Caco-2 (cell line): ENCODE measurements at regions not wholly inside any gene's neighbourhood (a gene's known extent, or its start where the extent isn't known, plus 50 kb on each side); places are given as distances from the start of the nearest gene placed in this dataset.
"Not testable (repeated sequence)": the region's sequence is repeated elsewhere in the genome, so short reads cannot be mapped to it uniquely, and the experiment has no call there.

Experiments used
- BruUV-seq: library from RNA; stranded (reverse); fragments of 400-500 nt; replicated peaks from 2 replicates; lab custom pipeline; 2021; lab: Mats Ljungman, UMichigan
- CTCF ChIA-PET: fragments of 300-600 bp; sonication (Branson Sonifier 250); formaldehyde crosslinking; loops from one replicate; lab custom pipeline; 2022; ENCODE audit warnings: antibody characterized with exemption; lab: Charles Lee
- POLR2A ChIA-PET: fragments of 300-600 bp; sonication (Branson Sonifier 250); formaldehyde crosslinking; loops from one replicate; lab custom pipeline; 2022; ENCODE audit warnings: antibody characterized with exemption; lab: Charles Lee
- DNase-seq, 2 experiments: peaks; one replicate each; pipeline versions ENCODE4 v3.0.0 to v3.0.0-alpha.2; 2020 to 2022
- H3K27me3 ChIP-seq: replicated peaks from 2 replicates; pipeline ENCODE4 v1.6.0; 2011; ENCODE audit warnings: low read length; ENCODE audit not compliant: control insufficient read depth, insufficient read depth
- H3K36me3 ChIP-seq: 2 replicates; pipeline ENCODE4 v1.5.1; 2011; ENCODE audit warnings: low read length; ENCODE audit not compliant: control insufficient read depth, insufficient read depth
- H3K4me1 ChIP-seq: fragments of 250-450 bp; sonication (Bioruptor Pico); 2 replicates; pipeline ENCODE4 v1.5.1; 2020; ENCODE audit warnings: mild to moderate bottlenecking
- H3K4me3 ChIP-seq: 2 replicates; pipeline ENCODE4 v1.5.1; 2011; ENCODE audit warnings: low read depth, mild to moderate bottlenecking, control low read depth, low read length
- H3K9me3 ChIP-seq: fragments of 250-450 bp; sonication (Bioruptor Pico); 2 replicates; pipeline ENCODE4 v1.5.1; 2020; ENCODE audit warnings: mild to moderate bottlenecking, moderate library complexity
- H3K27ac Mint-ChIP-seq: one replicate; pipeline ENCODE4 v1.8.0; 2022; ENCODE audit warnings: mixed read lengths; ENCODE audit not compliant: unreplicated experiment
- H3K27me3 Mint-ChIP-seq: one replicate; pipeline ENCODE4 v1.8.0; 2022; ENCODE audit warnings: mixed read lengths; ENCODE audit not compliant: insufficient read depth, unreplicated experiment
- H3K36me3 Mint-ChIP-seq: one replicate; pipeline ENCODE4 v1.8.0; 2022; ENCODE audit warnings: mild to moderate bottlenecking, mixed read lengths; ENCODE audit not compliant: insufficient read depth, unreplicated experiment
- H3K4me1 Mint-ChIP-seq: one replicate; pipeline ENCODE4 v1.8.0; 2022; ENCODE audit warnings: low read depth, mixed read lengths; ENCODE audit not compliant: unreplicated experiment
- H3K4me3 Mint-ChIP-seq: one replicate; pipeline ENCODE4 v1.8.0; 2022; ENCODE audit warnings: mild to moderate bottlenecking, moderate library complexity, mixed read lengths; ENCODE audit not compliant: unreplicated experiment
- H3K9me3 Mint-ChIP-seq: one replicate; pipeline ENCODE4 v1.8.0; 2022; ENCODE audit warnings: mixed read lengths; ENCODE audit not compliant: unreplicated experiment
- intact Hi-C: fragments of 100-400 bp; cut with micrococcal nuclease; formaldehyde crosslinking; loops from one replicate; pipeline ENCODE4 v1.10.0; 2022; ENCODE audit not compliant: unreplicated experiment
- TF ChIP-seq, protein P1 (sequence below), 2 experiments: fragments of 200-600 bp in 1 of 2; IDR thresholded peaks; 1 replicate in 1 of 2; 2 replicates in 1 of 2; pipeline versions ENCODE4 v1.5.1 to v1.8.0; 2011 to 2022; ENCODE audit warnings: antibody characterized with exemption in 1 of 2, control low read depth in 1 of 2, inconsistent platforms in 1 of 2, low read depth in 1 of 2, low read length in 1 of 2, mild to moderate bottlenecking in 1 of 2, moderate library complexity in 1 of 2; ENCODE audit not compliant: insufficient read depth in 1 of 2, severe bottlenecking in 1 of 2, unreplicated experiment in 1 of 2

DNA sequence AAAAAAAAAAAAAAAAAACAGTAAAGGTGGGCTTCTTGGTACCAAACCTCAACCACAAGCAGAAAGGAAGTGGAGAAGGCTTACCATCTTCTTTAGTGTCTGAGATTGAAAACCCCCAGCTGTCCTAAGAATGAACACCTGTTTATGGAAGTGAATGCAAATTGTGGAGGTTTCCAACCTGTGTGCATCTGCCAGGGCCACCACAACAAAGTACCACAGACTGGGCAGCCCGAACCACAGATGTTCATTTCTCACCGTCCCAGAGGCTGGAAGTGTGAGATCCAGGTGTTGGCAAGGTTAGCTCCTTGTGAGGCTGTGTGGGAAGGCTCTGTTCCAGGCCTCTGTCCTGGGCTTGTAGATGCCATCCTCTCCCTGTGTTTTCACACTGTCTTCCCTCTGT, 348.7 kb downstream of the SETD4 start:
- Mint-ChIP-seq H3K27me3 (peaks cover 4% of the 10 kb centered on the region), H3K4me1 (no peaks in the 10 kb centered on the region), H3K9me3 (no peaks in the 10 kb centered on the region), H3K4me3 (no peak overlapping the region), H3K36me3 (no peaks in the 10 kb centered on the region), H3K27ac (no peak overlapping the region)
- no peaks in the 10 kb centered on the region for H3K36me3 ChIP-seq
- BruUV-seq: no TSS peak
- no peak for DNase-seq
- CTCF ChIA-PET: no interaction called here
- H3K4me3 ChIP-seq: no peak overlapping the region
- no peaks in the 10 kb centered on the region for H3K9me3 ChIP-seq
- no peaks in the 10 kb centered on the region for H3K27me3 ChIP-seq
- intact Hi-C loops: no loop called here
- POLR2A ChIA-PET: no interaction called here
- H3K4me1 ChIP-seq: no peaks in the 10 kb centered on the region
- TF ChIP-seq, protein P1, sequence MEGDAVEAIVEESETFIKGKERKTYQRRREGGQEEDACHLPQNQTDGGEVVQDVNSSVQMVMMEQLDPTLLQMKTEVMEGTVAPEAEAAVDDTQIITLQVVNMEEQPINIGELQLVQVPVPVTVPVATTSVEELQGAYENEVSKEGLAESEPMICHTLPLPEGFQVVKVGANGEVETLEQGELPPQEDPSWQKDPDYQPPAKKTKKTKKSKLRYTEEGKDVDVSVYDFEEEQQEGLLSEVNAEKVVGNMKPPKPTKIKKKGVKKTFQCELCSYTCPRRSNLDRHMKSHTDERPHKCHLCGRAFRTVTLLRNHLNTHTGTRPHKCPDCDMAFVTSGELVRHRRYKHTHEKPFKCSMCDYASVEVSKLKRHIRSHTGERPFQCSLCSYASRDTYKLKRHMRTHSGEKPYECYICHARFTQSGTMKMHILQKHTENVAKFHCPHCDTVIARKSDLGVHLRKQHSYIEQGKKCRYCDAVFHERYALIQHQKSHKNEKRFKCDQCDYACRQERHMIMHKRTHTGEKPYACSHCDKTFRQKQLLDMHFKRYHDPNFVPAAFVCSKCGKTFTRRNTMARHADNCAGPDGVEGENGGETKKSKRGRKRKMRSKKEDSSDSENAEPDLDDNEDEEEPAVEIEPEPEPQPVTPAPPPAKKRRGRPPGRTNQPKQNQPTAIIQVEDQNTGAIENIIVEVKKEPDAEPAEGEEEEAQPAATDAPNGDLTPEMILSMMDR (IDR thresholded peaks at IDR 0.05; ENCODE audit: insufficient read depth in 1 of 2, low read depth in 1 of 2, low read length in 1 of 2, severe bottlenecking in 1 of 2, unreplicated experiment in 1 of 2): no peak

DNA sequence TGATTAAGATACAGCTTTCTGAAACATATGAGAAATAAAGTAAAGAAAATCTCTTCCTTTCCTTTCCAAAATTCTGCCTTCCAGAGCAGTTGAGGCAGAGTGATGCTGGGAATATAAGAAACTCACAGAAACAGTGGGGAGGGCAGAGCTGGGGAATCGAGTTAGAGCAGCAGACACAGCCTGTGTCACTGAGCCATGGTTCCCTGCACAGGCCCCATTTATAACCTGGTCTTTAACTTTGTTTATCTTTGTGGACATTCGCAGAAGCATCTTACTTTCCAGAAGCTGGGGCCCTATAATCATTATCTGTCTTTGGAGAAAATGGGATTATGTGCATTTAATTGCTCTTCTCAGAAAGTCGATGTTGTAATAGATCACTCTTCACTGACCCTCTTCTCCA, 349.1 kb downstream of the SETD4 start:
- Histone ChIP-seq H3K36me3 (no peaks in the 10 kb centered on the region), H3K27me3 (no peaks in the 10 kb centered on the region), H3K4me1 (no peaks in the 10 kb centered on the region), H3K9me3 (no peaks in the 10 kb centered on the region), H3K4me3 (no peak overlapping the region)
- CTCF ChIA-PET: no interaction called here
- Mint-ChIP-seq H3K4me1 (no peaks in the 10 kb centered on the region), H3K4me3 (no peak overlapping the region), H3K9me3 (no peaks in the 10 kb centered on the region), H3K36me3 (no peaks in the 10 kb centered on the region), H3K27me3 (peaks cover 6% of the 10 kb centered on the region), H3K27ac (no peak overlapping the region)
- BruUV-seq: no TSS peak
- TF ChIP-seq, protein P1 (IDR thresholded peaks at IDR 0.05; ENCODE audit: insufficient read depth in 1 of 2, low read depth in 1 of 2, low read length in 1 of 2, severe bottlenecking in 1 of 2, unreplicated experiment in 1 of 2): no peak
- intact Hi-C loops: no loop called here
- DNase-seq: no peak
- POLR2A ChIA-PET: no interaction called here

DNA sequence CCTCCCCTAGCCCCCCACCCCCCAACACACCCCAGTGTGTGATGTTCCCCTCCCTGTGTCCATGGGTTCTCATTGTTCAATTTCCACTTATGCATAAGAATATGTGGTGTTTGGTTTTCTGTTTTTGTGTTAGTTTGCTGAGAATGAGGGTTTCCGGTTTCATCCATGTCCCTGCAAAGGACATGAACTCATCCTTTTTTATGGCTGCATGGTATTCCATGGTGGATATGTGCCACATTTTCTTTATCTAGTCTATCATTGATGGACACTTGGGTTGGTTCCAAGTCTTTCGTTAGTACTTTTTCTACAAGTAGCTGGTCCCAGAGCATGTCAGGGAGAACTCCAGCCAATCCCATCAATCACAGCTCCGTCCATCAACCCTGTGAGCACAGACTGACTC, 350.3 kb downstream of the SETD4 start:
- H3K4me3 ChIP-seq, POLR2A ChIA-PET, H3K9me3 Mint-ChIP-seq, H3K36me3 ChIP-seq, BruUV-seq, H3K27me3 ChIP-seq, CTCF ChIA-PET, H3K36me3 Mint-ChIP-seq, intact Hi-C loops, H3K4me3 Mint-ChIP-seq, DNase-seq, H3K9me3 ChIP-seq, H3K4me1 ChIP-seq, H3K4me1 Mint-ChIP-seq, H3K27ac Mint-ChIP-seq: not testable (repeated sequence)
- peaks cover 10% of the 10 kb centered on the region for H3K27me3 Mint-ChIP-seq

DNA sequence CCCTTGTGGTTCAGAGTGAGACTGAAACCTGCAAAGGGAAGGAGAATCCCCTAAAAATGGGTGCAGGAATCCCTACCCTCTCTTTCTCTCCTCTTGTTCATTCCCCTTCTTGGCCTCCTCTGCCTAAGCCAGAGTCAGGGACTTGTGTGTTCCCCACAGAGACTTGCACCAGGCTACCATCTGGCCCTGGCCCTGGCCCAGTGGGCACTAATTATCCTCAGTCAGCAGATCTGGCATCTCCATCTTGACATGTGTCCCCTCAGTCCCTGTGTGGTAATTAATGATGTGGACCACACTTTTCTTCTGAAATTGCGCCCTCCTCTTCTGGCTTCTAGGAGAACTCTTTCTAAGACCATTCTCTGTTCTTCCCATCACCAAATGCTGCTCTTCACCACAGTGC, 354.4 kb downstream of the SETD4 start:
- Mint-ChIP-seq H3K36me3 (no peaks in the 10 kb centered on the region), H3K9me3 (no peaks in the 10 kb centered on the region), H3K4me1 (no peaks in the 10 kb centered on the region), H3K4me3 (no peak overlapping the region), H3K27ac (no peak overlapping the region), H3K27me3 (peaks cover 19% of the 10 kb centered on the region)
- no TSS peak for BruUV-seq
- DNase-seq: no peak
- no peaks in the 10 kb centered on the region for H3K27me3 ChIP-seq
- H3K36me3 ChIP-seq: no peaks in the 10 kb centered on the region
- ChIA-PET POLR2A (no interaction called here), CTCF (no interaction called here)
- TF ChIP-seq, protein P1 (IDR thresholded peaks at IDR 0.05; ENCODE audit: insufficient read depth in 1 of 2, low read depth in 1 of 2, low read length in 1 of 2, severe bottlenecking in 1 of 2, unreplicated experiment in 1 of 2): no peak
- H3K4me1 ChIP-seq: no peaks in the 10 kb centered on the region
- H3K4me3 ChIP-seq: no peak overlapping the region
- no peaks in the 10 kb centered on the region for H3K9me3 ChIP-seq
- intact Hi-C loops: no loop called here
